Esophagus squamous epithelium (tissue), 5 donors: ENCODE measurements at regions not wholly inside any gene's neighbourhood (a gene's known extent, or its start where the extent isn't known, plus 50 kb on each side); places are given as distances from the start of the nearest gene placed in this dataset.

ENCODE experiments used
- DNase-seq: peaks from one replicate; lab custom pipeline; 2025; lab: John Stamatoyannopoulos, UW
- H3K27ac ChIP-seq, 4 donors: fragments of 200-600 bp; sonication (generic); one replicate each; pipeline ENCODE4 v1.5.1; 2016 to 2019; ENCODE audit warnings: mild to moderate bottlenecking in 1 of 4
- H3K27me3 ChIP-seq, 4 donors: fragments of 200-600 bp; sonication (generic); 1 replicate in 3 of 4; 2 replicates in 1 of 4; pipeline versions ENCODE4 v1.5.1 to v1.6.0; 2017 to 2021; ENCODE audit warnings: antibody characterized with exemption in 1 of 4
- H3K36me3 ChIP-seq, 3 donors: fragments of 200-600 bp; sonication (generic); one replicate each; pipeline ENCODE4 v1.5.1; 2016 to 2019
- H3K4me1 ChIP-seq, 3 donors: fragments of 200-600 bp; sonication (generic); one replicate each; pipeline ENCODE4 v1.5.1; 2017 to 2019
- H3K4me3 ChIP-seq, 4 donors: fragments of 200-600 bp; sonication (generic); 1 replicate in 3 of 4; 2 replicates in 1 of 4; pipeline ENCODE4 v1.5.1; 2016 to 2019; ENCODE audit warnings: mild to moderate bottlenecking in 2 of 4, moderate library complexity in 1 of 4
- H3K9me3 ChIP-seq, 3 donors: fragments of 200-600 bp; sonication (generic); one replicate each; pipeline ENCODE4 v1.5.1; 2016 to 2019
- CTCF ChIP-seq, 6 experiments: fragments of 450-650 bp in 4 of 6; fragments of 200-600 bp in 2 of 6; sonication (generic) in 2 of 6; IDR thresholded peaks; one replicate each; pipeline ENCODE4 v1.5.1; 2016 to 2019; ENCODE audit warnings: antibody characterized with exemption in 6 of 6, mild to moderate bottlenecking in 4 of 6, moderate library complexity in 4 of 6
- POLR2A ChIP-seq, 4 donors: fragments of 450-650 bp; IDR thresholded peaks; one replicate each; pipeline ENCODE4 v1.6.1; 2017; ENCODE audit warnings: antibody characterized with exemption in 4 of 4, mild to moderate bottlenecking in 4 of 4, moderate library complexity in 3 of 4
- WGBS, 2 donors: methylation state at CpG; one replicate each; pipeline ENCODE4 v1.1.5; 2018; 5-methylcytosine and 5-hydroxymethylcytosine counted together
- intact Hi-C: fragments of 100-400 bp; cut with DNase I; formaldehyde crosslinking; loops from one replicate; pipeline ENCODE4 v1.15.0; 2022
- donor health status: DM: yes; HTN: yes; CAD: no.

- intact Hi-C loops, result no loop called here
- Histone ChIP-seq H3K27me3 (peaks cover 0 to 6% (median 0%) of the 10 kb centered on the region in 4 donors), H3K4me3 (peak overlapping the region in 3 of 4 donors; percentile 13 to 21 (median 14)), H3K4me1 (peaks cover 41 to 85% (median 46%) of the 10 kb centered on the region in 3 donors), H3K27ac (peak overlapping the region; percentile 70 to 88 (median 83)), H3K9me3 (no peaks in the 10 kb centered on the region), H3K36me3 (no peaks in the 10 kb centered on the region)
- peak in 1 of 6 experiments; percentile 19 for TF ChIP-seq CTCF (IDR thresholded peaks at IDR 0.05)
- TF ChIP-seq POLR2A (IDR thresholded peaks at IDR 0.05), result peak in 1 of 4 donors; percentile 21
- DNase-seq, result no peak
- 38 to 50% methylated on average over 2 to 6 of the region's 26 CpGs for WGBS, 2 donors
These were observed 97.9 kb downstream of the RIPK4 start for GRCh38 chr21:41668686-41669532.

- Histone ChIP-seq H3K36me3 (no peaks in the 10 kb centered on the region), H3K27ac (peak overlapping the region; percentile 70 to 88 (median 83)), H3K9me3 (no peaks in the 10 kb centered on the region), H3K4me1 (peaks cover 45 to 93% (median 50%) of the 10 kb centered on the region in 3 donors), H3K27me3 (peaks cover 0 to 3% (median 0%) of the 10 kb centered on the region in 4 donors), H3K4me3 (peak overlapping the region; percentile 1 to 21 (median 14))
- TF ChIP-seq CTCF (IDR thresholded peaks at IDR 0.05) (no peak), POLR2A (IDR thresholded peaks at IDR 0.05) (no peak)
- 80 to 90% methylated on average over 1 to 6 of the region's 11 CpGs for WGBS, 2 donors
- DNase-seq, result no peak
- intact Hi-C loops, result no loop called here
These were observed 98.8 kb downstream of the RIPK4 start for GRCh38 chr21:41668051-41668541.

GRCh38 chr21:41667136-41667535 lies 99.7 kb downstream of the RIPK4 start:
- Histone ChIP-seq H3K27me3 (no peaks in the 10 kb centered on the region), H3K27ac (peak overlapping the region; percentile 26 to 88 (median 83)), H3K36me3 (no peaks in the 10 kb centered on the region), H3K4me1 (peaks cover 45 to 96% (median 49%) of the 10 kb centered on the region in 3 donors), H3K4me3 (no peak overlapping the region), H3K9me3 (no peaks in the 10 kb centered on the region)
- 57 to 61% methylated on average over 1 to 3 of the region's 3 CpGs for WGBS, 2 donors
- no peak for DNase-seq
- no peak for TF ChIP-seq CTCF (IDR thresholded peaks at IDR 0.05)
- TF ChIP-seq POLR2A (IDR thresholded peaks at IDR 0.05), result no peak
- intact Hi-C loops, result no loop called here

- peaks cover 43 to 91% (median 45%) of the 10 kb centered on the region in 3 donors for H3K4me1 ChIP-seq
- DNase-seq, result no peak
- H3K4me3 ChIP-seq, result no peak overlapping the region
- H3K36me3 ChIP-seq, result no peaks in the 10 kb centered on the region
- H3K9me3 ChIP-seq, result no peaks in the 10 kb centered on the region
- WGBS, 2 donors, result 50 to 87% methylated on average over 2 to 5 of the region's 7 CpGs
- peak overlapping the region in 3 of 4 donors; percentile 82 to 88 (median 84) for H3K27ac ChIP-seq
- no peak for TF ChIP-seq CTCF (IDR thresholded peaks at IDR 0.05)
- TF ChIP-seq POLR2A (IDR thresholded peaks at IDR 0.05), result no peak
- intact Hi-C loops, result no loop called here
- H3K27me3 ChIP-seq, result no peaks in the 10 kb centered on the region
These were observed 100.2 kb downstream of the RIPK4 start for GRCh38 chr21:41666641-41667081.
